PC-3 (cell line): ENCODE measurements at regions not wholly inside any gene's neighbourhood (a gene's known extent, or its start where the extent isn't known, plus 50 kb on each side); places are given as distances from the start of the nearest gene placed in this dataset.

Experiments used
- EZH2 ChIP-seq: fragments of 300-600 bp; sonication (generic); IDR thresholded peaks from one replicate; pipeline ENCODE4 v1.6.1; 2017; ENCODE audit warnings: antibody characterized with exemption, mild to moderate bottlenecking, low read length; ENCODE audit not compliant: unreplicated experiment
- TF ChIP-seq, protein P1 (sequence below): fragments of 300-600 bp; sonication (generic); conservative IDR thresholded peaks from 2 replicates; pipeline ENCODE4 v1.5.1; 2017; ENCODE audit warnings: antibody characterized with exemption, low read depth, mild to moderate bottlenecking, low read length

DNA sequence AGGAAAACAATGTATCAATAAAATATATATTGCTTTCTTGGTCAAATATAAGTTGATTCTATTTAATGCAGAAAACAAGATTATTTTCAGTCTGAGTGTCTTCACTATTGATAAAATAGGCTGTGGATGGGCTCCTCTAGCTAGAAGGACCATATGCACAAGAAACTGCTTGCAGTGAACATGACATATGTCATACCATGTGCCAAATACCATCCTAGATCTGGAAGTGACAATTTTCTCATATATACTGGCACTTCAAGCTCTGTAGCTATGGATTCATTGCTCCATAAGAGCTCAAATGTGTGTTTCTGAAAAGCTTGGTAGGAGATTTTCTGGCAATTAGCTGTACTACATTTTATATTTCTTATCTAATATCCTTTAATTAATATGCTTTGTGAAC, 95.6 kb upstream of the CDH6 start:
- TF ChIP-seq, protein P1, sequence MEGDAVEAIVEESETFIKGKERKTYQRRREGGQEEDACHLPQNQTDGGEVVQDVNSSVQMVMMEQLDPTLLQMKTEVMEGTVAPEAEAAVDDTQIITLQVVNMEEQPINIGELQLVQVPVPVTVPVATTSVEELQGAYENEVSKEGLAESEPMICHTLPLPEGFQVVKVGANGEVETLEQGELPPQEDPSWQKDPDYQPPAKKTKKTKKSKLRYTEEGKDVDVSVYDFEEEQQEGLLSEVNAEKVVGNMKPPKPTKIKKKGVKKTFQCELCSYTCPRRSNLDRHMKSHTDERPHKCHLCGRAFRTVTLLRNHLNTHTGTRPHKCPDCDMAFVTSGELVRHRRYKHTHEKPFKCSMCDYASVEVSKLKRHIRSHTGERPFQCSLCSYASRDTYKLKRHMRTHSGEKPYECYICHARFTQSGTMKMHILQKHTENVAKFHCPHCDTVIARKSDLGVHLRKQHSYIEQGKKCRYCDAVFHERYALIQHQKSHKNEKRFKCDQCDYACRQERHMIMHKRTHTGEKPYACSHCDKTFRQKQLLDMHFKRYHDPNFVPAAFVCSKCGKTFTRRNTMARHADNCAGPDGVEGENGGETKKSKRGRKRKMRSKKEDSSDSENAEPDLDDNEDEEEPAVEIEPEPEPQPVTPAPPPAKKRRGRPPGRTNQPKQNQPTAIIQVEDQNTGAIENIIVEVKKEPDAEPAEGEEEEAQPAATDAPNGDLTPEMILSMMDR: no peak
- TF ChIP-seq EZH2: no peak
